ENCODE measurements at regions not wholly inside any gene's neighbourhood (a gene's known extent, or its start where the extent isn't known, plus 50 kb on each side); places are given as distances from the start of the nearest gene placed in this dataset.

GRCh38 chr10:61316676-61317265 lies 136.4 kb downstream of the TMEM26 start:
- H3K27ac ChIP-seq, result no peak overlapping the region
- no peaks in the 10 kb centered on the region for H3K9me3 ChIP-seq (ENCODE audit: severe bottlenecking)
- no peak overlapping the region for H3K4me3 ChIP-seq (ENCODE audit: low read depth, low read length)
- no peaks in the 10 kb centered on the region for H3K36me3 ChIP-seq
- no peak for DNase-seq
- no peak for TF ChIP-seq CTCF (IDR thresholded peaks at IDR 0.05; ENCODE audit: low read depth, low read length)
- H3K27me3 ChIP-seq (ENCODE audit: insufficient read depth, low read depth, severe bottlenecking), result no peaks in the 10 kb centered on the region

- no peak overlapping the region for H3K27ac ChIP-seq
- no peak overlapping the region for H3K4me3 ChIP-seq (ENCODE audit: low read depth, low read length)
- no peak for DNase-seq
- no peak for TF ChIP-seq CTCF (IDR thresholded peaks at IDR 0.05; ENCODE audit: low read depth, low read length)
- no peaks in the 10 kb centered on the region for H3K27me3 ChIP-seq (ENCODE audit: insufficient read depth, low read depth, severe bottlenecking)
- no peaks in the 10 kb centered on the region for H3K36me3 ChIP-seq
- H3K9me3 ChIP-seq (ENCODE audit: severe bottlenecking), result no peaks in the 10 kb centered on the region
These were observed 138.9 kb downstream of the TMEM26 start for GRCh38 chr10:61314273-61314672.

- no peak for TF ChIP-seq CTCF (IDR thresholded peaks at IDR 0.05; ENCODE audit: low read depth, low read length)
- DNase-seq, result no peak
- H3K9me3 ChIP-seq (ENCODE audit: severe bottlenecking), result no peaks in the 10 kb centered on the region
These were observed 139.7 kb downstream of the TMEM26 start for GRCh38 chr10:61313460-61313859.

GRCh38 chr10:61304746-61305145 lies 148.4 kb downstream of the TMEM26 start:
- TF ChIP-seq CTCF (IDR thresholded peaks at IDR 0.05; ENCODE audit: low read depth, low read length), result no peak
- Histone ChIP-seq H3K27me3 (ENCODE audit: insufficient read depth, low read depth, severe bottlenecking) (no peaks in the 10 kb centered on the region), H3K36me3 (no peaks in the 10 kb centered on the region), H3K9me3 (ENCODE audit: severe bottlenecking) (no peaks in the 10 kb centered on the region), H3K4me3 (ENCODE audit: low read depth, low read length) (no peak overlapping the region), H3K27ac (no peak overlapping the region)
- DNase-seq, result no peak

More at GRCh38 chr10:61313460-61313859, 139.7 kb downstream of the TMEM26 start:
- H3K27ac ChIP-seq, result no peak overlapping the region
- H3K36me3 ChIP-seq, result no peaks in the 10 kb centered on the region
- H3K4me3 ChIP-seq (ENCODE audit: low read depth, low read length), result no peak overlapping the region
- H3K27me3 ChIP-seq (ENCODE audit: insufficient read depth, low read depth, severe bottlenecking), result no peaks in the 10 kb centered on the region

- Histone ChIP-seq H3K9me3 (ENCODE audit: severe bottlenecking) (peaks cover 6% of the 10 kb centered on the region), H3K4me3 (ENCODE audit: low read depth, low read length) (no peak overlapping the region), H3K36me3 (no peaks in the 10 kb centered on the region), H3K27me3 (ENCODE audit: insufficient read depth, low read depth, severe bottlenecking) (no peaks in the 10 kb centered on the region), H3K27ac (no peak overlapping the region)
- no peak for TF ChIP-seq CTCF (IDR thresholded peaks at IDR 0.05; ENCODE audit: low read depth, low read length)
- DNase-seq, result no peak
These were observed 151.1 kb downstream of the TMEM26 start for GRCh38 chr10:61302124-61302523.

GRCh38 chr10:61301575-61301974 lies 151.6 kb downstream of the TMEM26 start:
- Histone ChIP-seq H3K27ac (no peak overlapping the region), H3K36me3 (no peaks in the 10 kb centered on the region), H3K9me3 (ENCODE audit: severe bottlenecking) (peaks cover 6% of the 10 kb centered on the region), H3K4me3 (ENCODE audit: low read depth, low read length) (no peak overlapping the region), H3K27me3 (ENCODE audit: insufficient read depth, low read depth, severe bottlenecking) (no peaks in the 10 kb centered on the region)
- TF ChIP-seq CTCF (IDR thresholded peaks at IDR 0.05; ENCODE audit: low read depth, low read length), result no peak
- no peak for DNase-seq
